ENCODE measurements at regions not wholly inside any gene's neighbourhood (a gene's known extent, or its start where the extent isn't known, plus 50 kb on each side); places are given as distances from the start of the nearest gene placed in this dataset.

- H3K36me3 ChIP-seq (ENCODE audit: control insufficient read depth in 2 of 2, insufficient read depth in 1 of 2, low read length in 2 of 2) = no peaks in the 10 kb centered on the region
- no peak overlapping the region for H3K4me3 ChIP-seq (ENCODE audit: low read depth, low read length)
- H3K9me3 ChIP-seq (ENCODE audit: control insufficient read depth, insufficient read depth, low read depth, low read length) = no peaks in the 10 kb centered on the region
- ChIA-PET CTCF (no interaction called here), POLR2A (no interaction called here)
- no peaks in the 10 kb centered on the region for H3K4me1 ChIP-seq (ENCODE audit: control insufficient read depth, insufficient read depth, low read length)
- no peak for TF ChIP-seq ZNF518A (tag by site-specific recombination; conservative IDR thresholded peaks at IDR 0.05; ENCODE audit: low read depth)
- TF ChIP-seq SETDB1 (IDR thresholded peaks at IDR 0.05; ENCODE audit: insufficient read length, low read length) = no peak
- no peak for TF ChIP-seq ZNF623 (tag by site-specific recombination; IDR thresholded peaks at IDR 0.05)
- TF ChIP-seq ZNF76 (tag by site-specific recombination; IDR thresholded peaks at IDR 0.05; ENCODE audit: borderline replicate concordance, low read depth) = no peak
- no peak for TF ChIP-seq ZNF239 (tag by site-specific recombination; IDR thresholded peaks at IDR 0.05)
- TF ChIP-seq ZNF843 (tag by site-specific recombination; IDR thresholded peaks at IDR 0.05) = no peak
- H3K27ac ChIP-seq (ENCODE audit: extremely low read depth, low read depth, low read length) = no peak overlapping the region
These were observed 1226.8 kb downstream of the SLC16A7 start for GRCh38 chr12:60822580-60822979.

- POLR2A ChIA-PET = no interaction called here
These were observed 1234.6 kb downstream of the SLC16A7 start for GRCh38 chr12:60830381-60830780.

GRCh38 chr12:60832290-60832689 is 1236.5 kb downstream of the SLC16A7 start:
- ChIA-PET CTCF (interaction anchor here (0.6 kb wide), 1 partner anchor 769 kb away, joined by 3 read pairs; no protein-coding TSS in a partner anchor), POLR2A (no interaction called here)
- TF ChIP-seq ZBTB21 (tag by site-specific recombination; IDR thresholded peaks at IDR 0.05) (no peak), PRDM1 (tag by site-specific recombination; IDR thresholded peaks at IDR 0.05) (no peak), HOXA7 (CRISPR knock-in tag; IDR thresholded peaks at IDR 0.05; ENCODE audit: borderline replicate concordance) (no peak), ZNF600 (tag by site-specific recombination; IDR thresholded peaks at IDR 0.05) (no peak), GLIS2 (tag by site-specific recombination; IDR thresholded peaks at IDR 0.05) (no peak), ZNF518A (tag by site-specific recombination; conservative IDR thresholded peaks at IDR 0.05; ENCODE audit: low read depth) (no peak), RBAK (tag by site-specific recombination; IDR thresholded peaks at IDR 0.05) (no peak), ZBTB6 (tag by site-specific recombination; IDR thresholded peaks at IDR 0.05) (no peak), KLF1 (tag by site-specific recombination; IDR thresholded peaks at IDR 0.05) (no peak)

More at GRCh38 chr12:60830381-60830780, 1234.6 kb downstream of the SLC16A7 start:
- Histone ChIP-seq H3K27ac (ENCODE audit: extremely low read depth, low read depth, low read length) (no peak overlapping the region), H3K9me3 (ENCODE audit: control insufficient read depth, insufficient read depth, low read depth, low read length) (no peaks in the 10 kb centered on the region), H3K36me3 (ENCODE audit: control insufficient read depth in 2 of 2, insufficient read depth in 1 of 2, low read length in 2 of 2) (no peaks in the 10 kb centered on the region), H3K4me3 (ENCODE audit: low read depth, low read length) (no peak overlapping the region), H3K4me1 (ENCODE audit: control insufficient read depth, insufficient read depth, low read length) (no peaks in the 10 kb centered on the region)
- CTCF ChIA-PET = no interaction called here
- no peak for TF ChIP-seq ZNF548 (tag by site-specific recombination; IDR thresholded peaks at IDR 0.05)
- TF ChIP-seq KLF9 (tag by site-specific recombination; IDR thresholded peaks at IDR 0.05; ENCODE audit: low read depth) = no peak
- no peak for TF ChIP-seq ZNF280C (tag by site-specific recombination; IDR thresholded peaks at IDR 0.05)
- no peak for TF ChIP-seq TRIM28 (IDR thresholded peaks at IDR 0.05; ENCODE audit: borderline replicate concordance, low read length)

More at GRCh38 chr12:60832290-60832689, 1236.5 kb downstream of the SLC16A7 start:
- H3K9me3 ChIP-seq (ENCODE audit: control insufficient read depth, insufficient read depth, low read depth, low read length) = no peaks in the 10 kb centered on the region
- H3K36me3 ChIP-seq (ENCODE audit: control insufficient read depth in 2 of 2, insufficient read depth in 1 of 2, low read length in 2 of 2) = no peaks in the 10 kb centered on the region
- no peak overlapping the region for H3K4me3 ChIP-seq (ENCODE audit: low read depth, low read length)
- no peaks in the 10 kb centered on the region for H3K4me1 ChIP-seq (ENCODE audit: control insufficient read depth, insufficient read depth, low read length)
- no peak overlapping the region for H3K27ac ChIP-seq (ENCODE audit: extremely low read depth, low read depth, low read length)

Measured in HEK293 (cell line).